ENCODE measurements at regions not wholly inside any gene's neighbourhood (a gene's known extent, or its start where the extent isn't known, plus 50 kb on each side); places are given as distances from the start of the nearest gene placed in this dataset.

DNA sequence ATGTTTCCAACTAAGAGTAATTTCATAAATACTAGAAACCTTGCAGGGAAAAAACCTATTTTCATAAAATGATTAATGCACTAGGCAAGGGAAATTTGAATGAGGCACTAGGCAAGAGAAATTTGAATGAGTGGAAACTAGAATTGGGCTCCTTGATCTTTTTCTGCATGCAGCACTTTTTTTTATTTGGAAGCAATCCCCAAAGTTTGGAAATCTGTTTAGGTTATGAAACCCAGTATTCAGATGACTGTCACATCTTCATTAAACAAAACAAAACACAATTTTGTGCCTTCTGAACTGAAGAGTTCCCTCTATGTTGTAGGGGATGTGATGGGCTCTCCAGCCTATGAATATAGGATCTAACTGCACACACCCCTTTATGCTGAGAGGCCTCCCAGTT, 201.9 kb downstream of the BAMBI start:
- intact Hi-C loops (cut with micrococcal nuclease) = no loop called here
- H3K27me3 Mint-ChIP-seq (ENCODE audit: low read depth in 3 of 3) = peaks cover 3 to 23% (median 6%) of the 10 kb centered on the region in 3 donors
- no peak overlapping the region for H3K9ac ChIP-seq (ENCODE audit: insufficient read depth, low read length, poor library complexity, severe bottlenecking)
- H3K9me3 ChIP-seq (replicated peaks in 1 of 2; ENCODE audit: control insufficient read depth in 1 of 2, insufficient read depth in 1 of 2, low read length in 2 of 2) = no peaks in the 10 kb centered on the region
- TF ChIP-seq, protein P1, sequence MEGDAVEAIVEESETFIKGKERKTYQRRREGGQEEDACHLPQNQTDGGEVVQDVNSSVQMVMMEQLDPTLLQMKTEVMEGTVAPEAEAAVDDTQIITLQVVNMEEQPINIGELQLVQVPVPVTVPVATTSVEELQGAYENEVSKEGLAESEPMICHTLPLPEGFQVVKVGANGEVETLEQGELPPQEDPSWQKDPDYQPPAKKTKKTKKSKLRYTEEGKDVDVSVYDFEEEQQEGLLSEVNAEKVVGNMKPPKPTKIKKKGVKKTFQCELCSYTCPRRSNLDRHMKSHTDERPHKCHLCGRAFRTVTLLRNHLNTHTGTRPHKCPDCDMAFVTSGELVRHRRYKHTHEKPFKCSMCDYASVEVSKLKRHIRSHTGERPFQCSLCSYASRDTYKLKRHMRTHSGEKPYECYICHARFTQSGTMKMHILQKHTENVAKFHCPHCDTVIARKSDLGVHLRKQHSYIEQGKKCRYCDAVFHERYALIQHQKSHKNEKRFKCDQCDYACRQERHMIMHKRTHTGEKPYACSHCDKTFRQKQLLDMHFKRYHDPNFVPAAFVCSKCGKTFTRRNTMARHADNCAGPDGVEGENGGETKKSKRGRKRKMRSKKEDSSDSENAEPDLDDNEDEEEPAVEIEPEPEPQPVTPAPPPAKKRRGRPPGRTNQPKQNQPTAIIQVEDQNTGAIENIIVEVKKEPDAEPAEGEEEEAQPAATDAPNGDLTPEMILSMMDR (IDR thresholded peaks at IDR 0.05) = no peak
- no peaks in the 10 kb centered on the region for H3K4me1 Mint-ChIP-seq
- no peaks in the 10 kb centered on the region for H3K36me3 ChIP-seq (replicated peaks in 1 of 2; ENCODE audit: control insufficient read depth in 1 of 2, insufficient read depth in 2 of 2, low read length in 2 of 2)
- H4K20me1 ChIP-seq (ENCODE audit: insufficient read depth, low read length) = no peaks in the 10 kb centered on the region
- no peaks in the 10 kb centered on the region for H3K4me1 ChIP-seq (ENCODE audit: control insufficient read depth in 1 of 2, insufficient read depth in 2 of 2, low read length in 2 of 2)
- no peak overlapping the region for H3K4me3 Mint-ChIP-seq
- no peaks in the 10 kb centered on the region for H3K79me2 ChIP-seq (ENCODE audit: insufficient read depth, low read length)
- H3K27me3 ChIP-seq (ENCODE audit: control insufficient read depth in 2 of 2, insufficient read depth in 2 of 2, low read length in 2 of 2) = no peaks in the 10 kb centered on the region
- no peak overlapping the region for H3K27ac Mint-ChIP-seq
- H3K4me3 ChIP-seq (replicated peaks in 1 of 3; ENCODE audit: low read depth in 2 of 3, low read length in 3 of 3) = no peak overlapping the region
- H3K36me3 Mint-ChIP-seq = no peaks in the 10 kb centered on the region
- H3K4me2 ChIP-seq (replicated peaks; ENCODE audit: extremely low read depth, low read length, poor library complexity, severe bottlenecking) = no peak overlapping the region
- H3K27ac ChIP-seq (ENCODE audit: low read depth in 1 of 2, low read length in 2 of 2) = no peak overlapping the region
- H2AFZ ChIP-seq (ENCODE audit: insufficient read depth, low read depth, low read length, poor library complexity, severe bottlenecking) = no peak overlapping the region
- no peak for DNase-seq
- H3K9me3 Mint-ChIP-seq = no peaks in the 10 kb centered on the region

DNA sequence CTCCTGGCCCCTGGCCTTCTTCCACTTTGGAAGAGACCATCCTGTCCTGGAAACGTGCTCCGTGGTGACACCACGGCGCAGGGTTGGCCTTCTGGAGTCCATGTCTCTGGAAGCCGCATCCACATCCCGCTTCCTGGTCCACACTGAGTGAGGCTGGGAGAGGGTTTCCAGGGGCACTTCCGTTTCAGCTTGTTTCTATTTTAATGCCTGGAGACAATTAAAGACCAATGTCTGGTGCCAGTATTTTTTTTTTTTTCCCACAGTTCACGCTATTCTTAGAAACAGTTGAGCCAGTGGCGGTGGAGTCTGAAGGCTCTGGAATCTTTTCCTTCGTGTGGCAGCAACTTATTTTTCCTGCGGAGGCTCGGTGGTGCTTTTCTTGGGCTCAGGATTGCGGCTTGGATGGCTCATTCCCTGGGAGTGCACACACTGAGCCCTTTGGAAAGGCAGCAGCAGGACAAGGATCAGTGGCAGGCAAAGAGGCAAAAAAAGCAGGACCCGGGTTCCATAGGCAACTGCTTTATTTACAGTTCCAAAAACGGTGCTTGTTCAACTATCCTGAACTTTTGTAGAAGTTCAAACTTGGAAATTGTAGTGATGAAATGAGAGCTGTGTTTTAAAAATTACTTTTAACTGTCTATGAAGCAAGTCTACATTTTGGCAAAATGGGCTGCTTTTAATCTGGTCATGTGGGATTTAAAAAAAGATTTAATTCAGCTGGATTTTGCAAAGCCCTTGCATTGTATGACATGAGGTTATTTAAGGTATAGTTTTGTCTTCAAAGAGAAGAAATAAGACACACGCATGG, 202.8 kb downstream of the BAMBI start:
- H3K4me2 ChIP-seq (replicated peaks; ENCODE audit: extremely low read depth, low read length, poor library complexity, severe bottlenecking) = no peak overlapping the region
- no peak for DNase-seq
- Mint-ChIP-seq H3K36me3 (no peaks in the 10 kb centered on the region), H3K27ac (no peak overlapping the region), H3K4me3 (no peak overlapping the region), H3K27me3 (ENCODE audit: low read depth in 3 of 3) (peaks cover 3 to 23% (median 6%) of the 10 kb centered on the region in 3 donors), H3K9me3 (no peaks in the 10 kb centered on the region), H3K4me1 (no peaks in the 10 kb centered on the region)
- intact Hi-C loops (cut with micrococcal nuclease) = no loop called here
- no peak overlapping the region for H3K4me3 ChIP-seq (replicated peaks in 1 of 3; ENCODE audit: low read depth in 2 of 3, low read length in 3 of 3)
- no peaks in the 10 kb centered on the region for H3K4me1 ChIP-seq (ENCODE audit: control insufficient read depth in 1 of 2, insufficient read depth in 2 of 2, low read length in 2 of 2)
- H4K20me1 ChIP-seq (ENCODE audit: insufficient read depth, low read length) = no peaks in the 10 kb centered on the region
- H3K9ac ChIP-seq (ENCODE audit: insufficient read depth, low read length, poor library complexity, severe bottlenecking) = no peak overlapping the region
- no peaks in the 10 kb centered on the region for H3K36me3 ChIP-seq (replicated peaks in 1 of 2; ENCODE audit: control insufficient read depth in 1 of 2, insufficient read depth in 2 of 2, low read length in 2 of 2)
- no peaks in the 10 kb centered on the region for H3K79me2 ChIP-seq (ENCODE audit: insufficient read depth, low read length)
- H3K27ac ChIP-seq (ENCODE audit: low read depth in 1 of 2, low read length in 2 of 2) = no peak overlapping the region
- no peak overlapping the region for H2AFZ ChIP-seq (ENCODE audit: insufficient read depth, low read depth, low read length, poor library complexity, severe bottlenecking)
- no peaks in the 10 kb centered on the region for H3K9me3 ChIP-seq (replicated peaks in 1 of 2; ENCODE audit: control insufficient read depth in 1 of 2, insufficient read depth in 1 of 2, low read length in 2 of 2)
- TF ChIP-seq, protein P1 (IDR thresholded peaks at IDR 0.05) = no peak
- WGBS (ENCODE audit: insufficient coverage) = 94% methylated on average over 12 of the region's 16 CpGs
- H3K27me3 ChIP-seq (ENCODE audit: control insufficient read depth in 2 of 2, insufficient read depth in 2 of 2, low read length in 2 of 2) = no peaks in the 10 kb centered on the region
